ENCODE measurements at regions not wholly inside any gene's neighbourhood (a gene's known extent, or its start where the extent isn't known, plus 50 kb on each side); places are given as distances from the start of the nearest gene placed in this dataset.
"Not testable (repeated sequence)": the region's sequence is repeated elsewhere in the genome, so short reads cannot be mapped to it uniquely, and the experiment has no call there.

DNA sequence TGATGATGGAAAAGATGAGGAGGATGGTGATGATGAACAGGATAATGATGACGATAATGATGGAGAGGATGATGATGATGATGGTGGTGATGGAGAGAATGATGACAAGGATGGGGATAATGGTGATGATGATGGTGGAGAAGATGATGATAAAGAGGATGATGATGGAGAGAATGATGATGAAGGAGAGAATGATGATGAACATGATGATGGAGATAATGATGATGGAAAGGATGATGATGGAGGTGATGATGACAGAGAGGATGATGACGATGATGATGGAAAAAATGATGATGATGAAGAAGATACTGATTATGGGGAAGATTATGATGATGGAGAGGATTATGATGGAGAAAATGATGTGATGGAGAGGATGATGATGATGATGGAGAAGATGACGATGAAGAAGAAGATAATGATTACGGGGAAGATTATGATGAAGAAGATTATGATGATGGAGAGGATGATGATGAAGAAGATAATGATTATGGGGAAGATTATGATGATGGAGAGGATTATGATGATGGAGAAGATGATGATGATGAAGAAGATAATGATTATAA lies 204.1 kb downstream of the MATN1 start:
- FAIRE-seq (no peak), DNase-seq (ENCODE audit: insufficient read length, low spot score) (no peak)
- TF ChIP-seq, protein P1, sequence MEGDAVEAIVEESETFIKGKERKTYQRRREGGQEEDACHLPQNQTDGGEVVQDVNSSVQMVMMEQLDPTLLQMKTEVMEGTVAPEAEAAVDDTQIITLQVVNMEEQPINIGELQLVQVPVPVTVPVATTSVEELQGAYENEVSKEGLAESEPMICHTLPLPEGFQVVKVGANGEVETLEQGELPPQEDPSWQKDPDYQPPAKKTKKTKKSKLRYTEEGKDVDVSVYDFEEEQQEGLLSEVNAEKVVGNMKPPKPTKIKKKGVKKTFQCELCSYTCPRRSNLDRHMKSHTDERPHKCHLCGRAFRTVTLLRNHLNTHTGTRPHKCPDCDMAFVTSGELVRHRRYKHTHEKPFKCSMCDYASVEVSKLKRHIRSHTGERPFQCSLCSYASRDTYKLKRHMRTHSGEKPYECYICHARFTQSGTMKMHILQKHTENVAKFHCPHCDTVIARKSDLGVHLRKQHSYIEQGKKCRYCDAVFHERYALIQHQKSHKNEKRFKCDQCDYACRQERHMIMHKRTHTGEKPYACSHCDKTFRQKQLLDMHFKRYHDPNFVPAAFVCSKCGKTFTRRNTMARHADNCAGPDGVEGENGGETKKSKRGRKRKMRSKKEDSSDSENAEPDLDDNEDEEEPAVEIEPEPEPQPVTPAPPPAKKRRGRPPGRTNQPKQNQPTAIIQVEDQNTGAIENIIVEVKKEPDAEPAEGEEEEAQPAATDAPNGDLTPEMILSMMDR (IDR thresholded peaks at IDR 0.05; ENCODE audit: insufficient read depth, missing control alignments), result no peak

DNA sequence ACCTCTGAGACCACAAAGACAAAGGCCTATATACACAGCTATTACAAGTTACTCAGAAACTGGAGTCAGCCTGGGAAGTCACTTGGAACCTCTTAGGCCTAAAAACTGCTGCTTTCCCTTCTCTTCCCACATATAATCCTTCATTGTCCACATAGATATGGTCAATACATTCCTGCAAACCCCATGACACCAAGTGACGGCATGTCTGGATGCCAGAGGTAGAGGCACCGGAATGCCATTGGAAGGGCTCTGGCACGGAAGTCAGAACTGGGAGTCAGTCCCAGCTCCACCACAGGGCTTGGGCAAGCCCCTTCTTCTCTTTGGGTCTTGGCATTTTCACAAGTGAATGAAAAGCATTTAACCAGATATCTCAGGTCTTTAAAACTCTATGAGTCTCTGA lies 204.7 kb downstream of the MATN1 start:
- FAIRE-seq (no peak), DNase-seq (ENCODE audit: insufficient read length, low spot score) (no peak)
- TF ChIP-seq, protein P1 (IDR thresholded peaks at IDR 0.05; ENCODE audit: insufficient read depth, missing control alignments), result no peak

DNA sequence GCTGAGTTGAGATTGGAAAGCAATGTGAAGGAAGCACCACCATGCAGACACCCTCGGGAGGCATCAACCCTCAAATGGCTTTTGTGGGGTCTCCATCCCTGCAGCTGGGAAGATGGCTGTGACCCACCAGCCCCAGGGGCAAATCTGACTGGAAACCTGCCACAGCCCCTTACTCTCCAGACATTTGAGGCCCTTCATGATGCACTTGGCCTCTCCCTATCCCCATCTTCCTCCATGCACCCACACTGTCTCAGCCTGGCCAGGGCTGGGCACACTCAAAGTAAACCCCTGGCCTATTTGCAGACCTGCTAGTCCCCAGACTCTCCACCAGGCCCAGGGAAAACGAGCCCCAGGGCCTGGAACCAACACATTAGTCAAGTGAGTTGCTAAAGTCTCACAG lies 205.2 kb downstream of the MATN1 start:
- FAIRE-seq, result no peak
- DNase-seq (ENCODE audit: insufficient read length, low spot score), result no peak
- TF ChIP-seq, protein P1 (IDR thresholded peaks at IDR 0.05; ENCODE audit: insufficient read depth, missing control alignments), result no peak

DNA sequence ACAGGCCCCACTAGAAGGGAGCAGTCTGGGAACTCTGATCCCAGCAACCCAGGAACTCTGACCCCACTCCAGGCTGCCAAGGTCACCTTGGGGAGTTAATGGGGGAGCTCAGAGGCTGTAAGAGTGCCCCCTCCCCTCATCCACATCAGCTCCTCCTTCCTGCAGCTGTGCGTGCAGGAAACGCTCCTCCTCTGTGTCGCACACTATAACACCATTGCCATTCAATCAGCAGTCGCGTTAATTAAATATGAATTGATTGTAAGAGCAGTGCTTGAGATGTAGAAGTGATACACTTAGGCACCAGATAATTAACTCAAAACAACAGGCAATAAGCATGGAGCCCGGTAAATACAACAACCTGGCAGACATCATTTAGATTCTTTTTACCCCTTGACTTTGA lies 205.7 kb downstream of the MATN1 start:
- FAIRE-seq; DNase-seq (ENCODE audit: insufficient read length, low spot score): not testable (repeated sequence)

DNA sequence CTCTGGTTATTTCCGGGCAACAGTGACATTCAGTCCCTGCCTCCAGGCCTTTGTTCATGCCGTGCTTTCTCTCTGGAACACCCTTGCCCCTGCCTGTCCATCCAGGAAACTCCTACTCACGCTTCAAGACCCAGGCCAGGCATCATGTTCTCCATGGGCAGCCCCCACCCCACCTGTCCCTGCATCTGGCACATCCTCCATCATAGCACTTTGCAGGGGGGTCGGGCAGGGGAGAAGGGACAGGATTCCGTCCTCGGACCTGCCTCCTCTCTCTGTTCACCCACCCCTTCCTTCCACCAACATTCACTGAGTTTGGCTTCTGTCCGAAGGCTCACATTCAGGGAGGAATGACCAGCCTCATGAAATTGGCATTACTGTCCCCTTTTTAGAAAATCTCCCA lies 206.1 kb downstream of the MATN1 start:
- not testable (repeated sequence) for FAIRE-seq; DNase-seq (ENCODE audit: insufficient read length, low spot score)

DNA sequence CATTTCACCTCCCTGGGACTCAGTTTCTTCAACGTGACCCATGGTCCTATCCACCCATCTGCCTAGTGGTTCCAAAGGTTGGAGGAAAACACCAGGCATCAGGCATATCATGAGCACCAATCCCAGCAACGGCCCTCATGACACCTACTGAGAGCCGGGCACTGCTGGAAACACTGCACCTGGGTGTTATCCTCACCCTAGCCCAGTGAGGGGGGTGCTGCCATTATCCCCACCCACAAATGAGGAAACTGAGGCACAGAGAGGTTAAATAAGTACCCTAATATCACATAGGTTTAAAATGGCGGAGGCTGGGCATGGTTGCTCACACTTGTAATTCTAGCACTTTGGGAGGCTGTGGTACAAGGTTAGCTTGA lies 206.9 kb downstream of the MATN1 start:
- FAIRE-seq (no peak), DNase-seq (ENCODE audit: insufficient read length, low spot score) (no peak)
- TF ChIP-seq, protein P1 (IDR thresholded peaks at IDR 0.05; ENCODE audit: insufficient read depth, missing control alignments), result no peak

DNA sequence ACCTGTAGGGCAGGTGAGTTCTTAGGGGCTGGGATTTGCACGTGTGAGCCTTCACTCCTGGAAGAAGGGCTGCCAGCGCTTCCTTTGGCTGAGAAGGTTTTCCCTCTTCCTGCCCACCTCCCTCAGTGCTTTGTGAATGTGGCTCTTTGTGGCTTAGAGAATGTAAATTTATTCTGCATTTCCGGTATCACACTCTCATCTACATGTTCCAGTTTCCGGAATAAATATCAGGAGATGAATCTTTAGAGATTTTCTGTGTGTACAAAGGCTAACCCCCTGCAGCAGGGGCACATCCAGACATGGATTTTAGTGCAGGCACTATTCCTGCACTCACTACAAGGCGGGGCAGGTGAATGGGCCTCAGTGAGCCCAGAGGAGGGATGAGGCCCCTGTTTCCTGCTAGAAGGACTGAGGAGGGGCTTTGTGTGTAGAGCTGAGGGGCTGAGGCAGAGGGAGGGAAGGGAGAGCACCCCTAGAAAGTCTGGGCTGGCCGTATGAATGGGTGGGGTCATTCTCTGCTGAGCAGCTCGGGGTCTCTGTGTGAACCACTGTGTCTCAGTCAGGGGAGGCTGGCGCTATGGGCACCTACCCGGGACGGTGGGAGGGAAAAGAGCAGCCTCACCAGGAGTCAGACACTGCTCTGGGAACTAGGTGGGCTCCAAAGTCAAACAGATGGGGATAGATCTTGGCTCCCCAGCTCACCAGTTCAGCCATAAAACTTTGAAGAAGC lies 207.5 kb downstream of the MATN1 start:
- no peak for FAIRE-seq
- TF ChIP-seq, protein P1 (IDR thresholded peaks at IDR 0.05; ENCODE audit: insufficient read depth, missing control alignments), result no peak
- no peak for DNase-seq (ENCODE audit: insufficient read length, low spot score)

DNA sequence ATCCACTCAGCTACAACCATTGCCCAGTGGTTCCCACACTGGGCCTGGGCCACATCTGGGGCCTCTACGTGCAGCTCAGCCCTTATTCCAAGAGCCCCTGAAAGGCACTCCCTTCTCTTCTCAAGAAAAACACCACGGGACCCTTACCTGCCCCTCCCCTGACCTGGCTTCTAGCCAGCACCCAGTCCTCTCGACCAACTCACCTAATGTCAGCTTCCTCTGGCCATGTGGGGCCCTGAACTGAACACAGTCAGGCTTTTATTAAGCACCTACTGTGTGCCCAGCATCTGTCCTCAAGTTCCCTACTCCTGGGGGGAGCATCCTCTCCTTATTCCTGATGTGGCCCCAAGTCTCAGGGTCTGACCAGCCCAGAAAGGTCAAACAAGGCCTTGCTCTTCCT lies 208.4 kb downstream of the MATN1 start:
- FAIRE-seq, result no peak
- TF ChIP-seq, protein P1 (IDR thresholded peaks at IDR 0.05; ENCODE audit: insufficient read depth, missing control alignments), result no peak
- DNase-seq (ENCODE audit: insufficient read length, low spot score), result no peak

All from D721Med (cell line).